ENCODE measurements at regions not wholly inside any gene's neighbourhood (a gene's known extent, or its start where the extent isn't known, plus 50 kb on each side); places are given as distances from the start of the nearest gene placed in this dataset.
"Not testable (repeated sequence)": the region's sequence is repeated elsewhere in the genome, so short reads cannot be mapped to it uniquely, and the experiment has no call there.

DNA sequence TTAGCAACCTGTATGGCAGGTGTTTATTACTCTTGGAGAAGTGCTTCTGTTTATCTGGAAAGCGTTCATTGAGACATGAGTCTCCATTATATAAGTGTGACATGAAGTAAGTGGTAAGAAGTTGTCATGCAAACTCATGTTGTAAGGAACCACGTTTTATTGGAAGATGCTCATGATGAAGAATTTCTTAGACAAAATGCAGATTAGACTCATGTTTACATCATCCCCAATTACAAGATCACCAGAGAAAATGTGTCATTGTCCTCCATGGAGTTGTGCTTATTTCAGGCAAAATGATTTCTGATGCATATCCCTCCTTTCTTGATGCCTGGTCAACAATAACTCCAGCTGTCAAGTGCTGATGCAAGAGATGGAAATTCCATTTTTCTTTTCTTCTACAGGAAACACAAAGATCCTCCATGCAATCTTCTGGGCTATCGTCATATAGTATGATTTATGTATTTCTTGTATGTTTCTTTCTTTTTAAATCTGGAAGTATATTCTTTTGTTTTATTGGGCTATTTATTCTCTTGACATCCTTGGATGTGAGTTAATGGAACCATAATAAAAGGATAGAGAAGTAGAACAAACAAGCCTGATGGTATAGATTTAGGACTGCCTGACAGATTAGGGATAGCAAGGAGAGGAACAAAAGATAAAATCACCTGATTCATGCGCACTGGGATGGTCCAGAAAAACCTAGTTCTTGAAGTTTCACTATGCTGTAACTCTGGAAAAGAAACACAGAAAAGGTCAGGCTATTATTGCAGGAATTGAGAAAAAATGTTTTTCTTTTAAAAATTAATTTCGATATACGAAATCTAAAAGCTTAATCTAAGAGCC, 50.7 kb upstream of the DIAPH3 start:
- DNase-seq (ENCODE audit: low spot score) = no peak

DNA sequence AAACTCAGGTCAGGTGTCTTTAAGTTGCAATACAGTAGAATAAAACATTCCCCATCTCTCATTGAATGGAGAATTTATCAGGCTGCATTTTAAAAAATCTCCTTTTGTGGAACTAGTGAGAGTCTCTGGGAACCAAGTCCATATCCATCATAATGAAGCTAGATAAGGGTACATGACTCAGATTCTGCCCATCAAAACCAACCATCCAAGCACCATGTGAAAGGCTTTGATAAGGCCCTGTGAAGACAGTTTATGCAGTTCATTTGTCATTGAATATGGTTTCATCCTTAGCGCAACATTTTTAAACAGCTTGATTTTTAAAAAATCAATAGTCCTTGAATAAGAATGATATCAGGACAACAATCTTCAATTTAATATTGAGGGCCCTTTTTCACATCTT, 56.3 kb upstream of the DIAPH3 start:
- no peak for DNase-seq (ENCODE audit: low spot score)

GRCh38 chr13:60221581-60221980, 57.9 kb upstream of the DIAPH3 start:
- no peak for DNase-seq (ENCODE audit: low spot score)

- DNase-seq (ENCODE audit: low spot score) = peak; percentile 72
Measured at GRCh38 chr13:60226507-60226906, 62.8 kb upstream of the DIAPH3 start.

DNA sequence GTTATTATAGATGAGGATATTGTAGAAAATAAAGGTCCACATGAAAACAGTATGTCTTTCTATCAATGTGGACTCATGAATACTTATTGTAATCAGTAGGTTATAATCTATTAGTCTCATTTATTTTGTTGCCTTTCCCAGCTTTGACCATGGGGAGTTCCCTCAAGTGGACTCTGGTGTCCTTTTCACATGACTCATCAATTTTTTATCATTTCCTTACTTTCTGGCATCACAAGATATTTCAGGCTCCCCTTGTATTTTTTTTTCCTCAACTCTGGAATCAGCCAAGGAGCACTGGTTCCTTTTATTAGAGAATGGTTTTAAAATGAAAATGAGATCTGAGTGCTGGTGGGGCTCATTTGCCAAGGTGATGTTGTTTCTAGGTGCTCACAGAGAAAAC, 63.4 kb upstream of the DIAPH3 start:
- no peak for DNase-seq (ENCODE audit: low spot score)

DNA sequence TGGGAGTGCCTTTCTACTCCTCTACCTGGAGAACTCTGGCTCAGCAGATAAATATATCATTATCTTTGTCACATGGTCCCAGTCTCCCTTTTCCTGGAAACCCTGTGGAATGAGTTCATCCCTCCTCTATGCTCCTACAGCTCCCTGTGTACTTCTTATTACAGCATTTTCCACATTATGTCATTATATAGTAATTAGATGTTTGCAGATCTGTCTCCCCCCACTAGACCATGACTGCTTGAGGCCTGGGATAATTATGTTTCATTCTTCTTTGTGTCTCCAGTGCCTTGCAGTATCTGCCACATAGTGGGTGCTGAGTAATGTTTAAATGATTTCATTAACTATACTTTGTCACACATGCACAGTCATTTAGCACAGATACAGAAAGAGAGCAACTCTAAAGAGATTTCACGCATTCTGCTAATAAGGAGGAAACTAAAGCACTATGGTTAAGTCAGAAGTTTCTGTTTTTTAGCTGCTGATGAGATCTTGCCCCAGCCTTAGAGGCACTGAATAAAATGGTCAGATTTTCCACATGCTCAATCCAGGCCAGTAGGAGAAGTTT, 66.1 kb upstream of the DIAPH3 start:
- peak; percentile 58 for DNase-seq (ENCODE audit: low spot score)

DNA sequence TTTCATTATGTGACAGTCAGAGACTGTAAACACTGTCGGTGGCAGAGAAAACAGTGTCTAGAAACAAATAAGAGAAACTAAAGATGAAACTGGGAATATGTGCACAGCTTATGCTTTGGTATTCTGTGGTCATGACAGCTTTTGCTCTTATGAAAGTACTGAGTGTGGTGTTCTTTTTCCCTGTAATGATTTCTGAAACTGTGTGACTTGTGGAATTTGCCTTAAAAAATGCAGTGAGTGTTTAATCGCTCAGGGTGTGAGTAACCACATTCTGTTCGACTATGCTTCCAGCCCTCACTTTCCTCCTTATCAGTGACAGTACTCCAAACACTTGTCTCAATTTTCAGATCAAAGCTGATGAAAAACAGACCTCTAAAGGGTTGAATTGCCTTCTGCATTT, 66.9 kb upstream of the DIAPH3 start:
- peak; percentile 82 for DNase-seq (ENCODE audit: low spot score)

DNA sequence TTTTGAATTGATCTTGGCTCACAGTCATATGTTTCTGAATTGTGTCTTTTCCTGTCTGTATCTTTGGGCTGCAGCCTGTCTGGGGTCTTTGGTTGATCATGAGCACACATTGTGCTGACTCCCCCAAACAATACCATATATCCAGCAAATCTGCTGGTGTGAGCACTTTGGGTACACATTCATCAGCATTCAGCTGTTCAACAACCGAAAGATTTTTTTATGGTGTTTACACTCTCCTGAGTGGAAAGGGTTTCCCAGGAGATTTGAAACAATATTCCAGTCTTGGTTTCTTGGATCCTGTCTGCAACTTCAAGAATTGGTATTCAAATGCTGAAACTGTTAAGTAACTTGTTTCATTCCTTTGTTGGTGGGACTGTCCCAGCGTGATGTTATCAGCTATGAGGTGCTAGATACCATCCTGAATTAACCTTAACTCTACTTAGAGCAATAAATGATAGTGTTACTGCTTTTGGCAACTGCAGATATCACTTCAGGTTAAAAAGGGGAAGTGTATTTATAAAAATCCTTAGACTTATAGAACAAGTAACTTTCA, 78.4 kb upstream of the DIAPH3 start:
- no peak for DNase-seq (ENCODE audit: low spot score)

GRCh38 chr13:60244381-60244780, 80.7 kb upstream of the DIAPH3 start:
- DNase-seq (ENCODE audit: low spot score) = no peak

DNA sequence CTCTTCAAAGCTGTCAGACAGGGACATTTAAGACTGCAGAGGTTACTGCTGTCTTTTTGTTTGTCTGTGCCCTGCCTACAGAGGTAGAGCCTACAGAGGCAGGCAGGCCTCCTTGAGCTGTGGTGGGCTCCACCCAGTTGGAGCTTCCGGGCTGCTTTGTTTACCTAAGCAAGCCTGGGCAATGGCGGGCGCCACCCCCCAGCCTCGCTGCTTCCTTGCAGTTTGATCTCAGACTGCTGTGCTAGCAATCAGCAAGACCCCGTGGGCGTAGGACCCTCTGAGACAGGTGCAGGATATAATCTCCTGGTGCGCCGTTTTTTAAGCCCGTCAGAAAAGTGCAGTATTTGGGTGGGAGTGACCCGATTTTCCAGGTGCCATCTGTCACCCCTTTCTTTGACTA, 87.7 kb upstream of the DIAPH3 start:
- not testable (repeated sequence) for DNase-seq (ENCODE audit: low spot score)

GRCh38 chr13:60258349-60258748, 94.6 kb upstream of the DIAPH3 start:
- DNase-seq (ENCODE audit: low spot score) = no peak

DNA sequence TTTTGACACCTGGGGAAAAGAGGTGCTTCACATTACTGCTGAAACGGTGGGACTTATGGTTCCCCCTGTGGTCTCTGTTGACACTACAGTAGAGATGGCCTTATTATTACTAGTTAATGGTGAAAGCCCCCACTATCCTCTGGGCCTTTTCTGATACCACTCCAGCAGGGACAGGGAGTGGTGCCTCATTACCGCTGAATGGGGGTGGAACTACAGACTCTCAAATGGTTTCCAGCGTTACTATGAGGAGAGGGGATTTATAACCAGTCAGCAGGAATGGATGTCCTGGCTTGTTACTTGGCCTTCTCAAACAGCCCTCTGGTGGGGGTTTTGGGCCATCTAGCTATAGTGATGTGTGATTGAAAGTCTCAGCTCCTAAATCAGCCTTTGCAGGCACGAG, 96.7 kb upstream of the DIAPH3 start:
- DNase-seq (ENCODE audit: low spot score) = peak; percentile 5

GRCh38 chr13:60261432-60262351, 98.0 kb upstream of the DIAPH3 start:
- peak; percentile 27 for DNase-seq (ENCODE audit: low spot score)

DNA sequence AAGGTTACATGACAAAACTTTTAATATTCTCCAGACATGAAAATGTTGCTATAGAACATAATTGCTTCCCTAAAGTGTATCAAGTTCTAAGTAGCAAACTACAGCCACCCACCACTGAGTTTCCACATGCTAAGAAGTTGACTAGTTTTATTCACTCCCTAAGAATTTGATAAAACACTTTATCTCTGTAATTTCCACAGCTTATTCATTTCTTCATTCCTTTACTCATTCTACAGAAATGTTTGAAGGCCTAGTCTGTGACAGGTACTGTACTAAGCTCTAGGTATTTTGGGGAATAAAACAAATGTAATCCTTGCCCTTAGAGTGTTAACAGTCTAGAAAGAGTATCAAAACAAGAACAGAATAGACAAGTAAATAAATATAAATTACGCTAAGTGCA, 101.8 kb upstream of the DIAPH3 start:
- DNase-seq (ENCODE audit: low spot score) = no peak

DNA sequence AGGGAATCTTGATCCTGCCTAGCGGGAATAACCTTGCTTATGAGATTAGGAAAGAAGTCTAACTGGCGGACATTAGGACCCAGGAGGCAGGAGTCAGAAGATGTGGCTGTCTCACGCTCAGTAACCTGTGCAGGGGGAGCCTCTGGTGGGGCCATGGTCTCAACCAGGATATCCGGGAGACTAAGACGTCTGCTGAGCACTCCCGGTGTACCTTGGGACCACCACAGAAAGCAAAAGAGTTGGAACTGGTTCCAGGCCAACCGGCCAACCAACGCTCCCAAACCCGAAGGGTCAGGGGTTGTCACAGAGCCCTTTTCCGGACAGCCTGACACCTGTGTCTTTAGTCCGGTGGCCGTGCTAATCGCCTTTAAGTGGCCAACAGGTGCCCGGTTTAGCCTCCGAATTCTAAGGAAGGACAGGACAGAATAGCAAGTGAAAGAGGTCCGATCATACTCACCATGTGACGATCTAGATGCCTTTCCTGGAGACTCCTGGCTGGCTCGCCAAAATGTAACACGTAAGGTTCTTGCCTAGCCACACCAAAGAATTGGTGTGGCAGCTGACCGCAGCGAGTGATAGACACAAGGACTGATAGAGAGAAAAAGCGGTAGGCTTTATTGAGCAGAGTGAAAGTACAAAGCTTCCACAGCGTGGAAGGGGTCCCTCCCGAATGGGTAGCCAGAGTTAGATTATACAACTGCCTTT, 103.9 kb upstream of the DIAPH3 start:
- DNase-seq (ENCODE audit: low spot score) = no peak

DNA sequence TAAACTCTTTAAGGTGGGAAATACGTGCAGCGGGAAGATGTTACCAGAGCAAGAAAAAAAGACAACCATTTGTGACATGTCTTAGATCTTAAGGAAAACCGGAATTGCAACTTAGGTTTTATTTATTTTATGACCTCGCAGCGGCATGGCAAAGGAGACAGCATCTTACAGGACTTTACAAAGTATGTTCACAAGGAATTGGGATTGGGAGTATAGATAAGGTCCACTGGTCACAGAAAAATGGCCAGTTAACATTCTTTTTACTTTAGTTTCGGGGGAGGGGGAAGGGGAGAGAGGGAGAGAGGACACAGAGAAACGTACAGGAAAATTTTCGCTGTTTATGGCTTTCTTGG, 104.5 kb upstream of the DIAPH3 start:
- no peak for DNase-seq (ENCODE audit: low spot score)

DNA sequence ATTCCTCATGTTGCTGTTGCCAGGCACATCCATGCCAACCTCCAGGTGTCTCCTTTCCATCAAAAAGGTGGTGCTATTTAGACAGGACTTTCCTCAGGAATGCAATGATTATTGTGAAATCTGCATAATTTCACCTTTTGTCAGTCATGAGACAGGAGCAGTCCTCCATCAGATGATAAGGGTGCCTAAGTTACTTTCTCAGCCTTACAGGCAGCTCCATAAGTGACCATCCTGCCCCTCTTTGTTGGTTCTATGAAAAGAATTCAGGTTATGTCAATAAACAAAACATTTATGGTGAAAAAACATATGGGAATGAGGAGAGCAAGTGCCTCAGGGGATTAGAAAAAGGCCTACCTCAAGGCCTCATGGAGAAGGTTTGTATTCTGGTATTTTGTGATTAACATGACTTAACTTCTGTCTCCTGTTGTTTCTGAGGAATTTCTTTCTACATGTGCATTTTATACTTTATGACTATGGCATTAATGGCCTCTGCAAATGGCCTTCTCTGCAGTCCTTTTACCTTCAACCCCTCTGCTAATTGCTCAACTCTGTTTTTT, 110.3 kb upstream of the DIAPH3 start:
- no peak for DNase-seq (ENCODE audit: low spot score)

DNA sequence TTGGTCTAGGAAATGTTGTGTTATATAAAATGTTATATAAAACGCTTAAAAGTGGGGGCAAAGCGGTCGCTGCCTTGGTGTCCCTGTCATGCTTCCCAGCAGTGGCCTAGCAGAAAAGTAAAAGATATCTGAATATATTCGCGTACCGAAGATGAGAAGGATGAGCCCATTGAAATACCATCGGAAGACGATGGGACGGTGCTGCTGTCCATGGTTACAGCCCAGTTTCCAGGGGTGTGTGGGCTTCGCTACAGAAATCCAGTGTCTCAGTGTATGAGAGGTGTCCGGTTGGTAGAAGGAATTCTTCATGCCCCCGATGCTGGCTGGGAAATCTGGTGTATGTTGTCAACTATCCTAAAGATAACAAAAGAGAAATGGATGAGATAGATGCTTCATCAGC, 110.9 kb upstream of the DIAPH3 start:
- DNase-seq (ENCODE audit: low spot score) = no peak

DNA sequence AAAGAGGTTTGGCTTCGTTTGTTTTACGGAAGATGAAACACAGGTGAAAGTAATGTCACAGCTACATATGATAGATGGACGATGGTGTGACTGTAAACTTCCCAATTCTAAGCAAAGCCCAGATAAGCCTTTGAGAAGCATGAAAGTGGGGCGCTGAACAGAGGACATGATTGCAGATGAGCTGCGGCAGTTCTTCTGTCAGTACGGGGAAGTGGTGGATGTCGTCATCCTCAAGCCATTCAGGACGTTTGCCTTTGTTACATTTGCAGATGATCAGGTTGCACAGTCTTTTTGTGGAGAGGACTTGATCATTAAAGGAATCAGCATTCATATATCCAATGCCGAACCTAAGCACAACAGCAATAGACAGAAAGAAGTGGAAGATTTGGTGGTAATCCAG, 111.5 kb upstream of the DIAPH3 start:
- DNase-seq (ENCODE audit: low spot score) = no peak

DNA sequence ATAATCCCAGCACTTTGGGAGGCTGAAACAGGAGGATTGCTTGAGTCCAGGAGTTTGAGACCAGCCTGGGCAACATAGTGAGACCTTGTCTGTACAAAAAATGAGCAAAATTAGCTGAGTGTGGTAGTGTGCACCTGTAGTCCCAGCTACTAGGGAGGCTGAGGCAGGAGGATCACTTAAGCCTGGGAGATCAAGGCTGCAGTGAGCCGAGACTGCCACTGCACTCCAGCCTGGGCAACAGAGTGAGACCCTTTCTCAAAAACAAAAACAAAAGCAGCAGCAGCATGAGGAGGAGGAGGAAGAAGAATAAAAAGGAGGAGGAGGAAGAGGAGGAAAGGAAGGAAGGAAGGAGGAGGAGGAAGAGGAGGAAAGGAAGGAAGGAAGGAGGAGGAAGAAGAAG, 116.5 kb upstream of the TDRD3 start:
- not testable (repeated sequence) for DNase-seq (ENCODE audit: low spot score)

- DNase-seq (ENCODE audit: low spot score) = no peak
Measured at GRCh38 chr13:60282186-60282585, 114.8 kb upstream of the TDRD3 start.

Measured in SK-N-DZ (cell line).